ENCODE measurements at regions not wholly inside any gene's neighbourhood (a gene's known extent, or its start where the extent isn't known, plus 50 kb on each side); places are given as distances from the start of the nearest gene placed in this dataset.
A peak's percentile ranks its signal among the peaks of the same experiment; 100 is the strongest.

- DNase-seq (ENCODE audit: low read depth) = no peak
Measured at GRCh38 chr20:60467771-60468170, 509.5 kb downstream of the CDH26 start.

GRCh38 chr20:60469829-60470228 is 511.6 kb downstream of the CDH26 start:
- no peak for DNase-seq (ENCODE audit: low read depth)

- DNase-seq (ENCODE audit: low read depth) = no peak
Measured at GRCh38 chr20:60470366-60470765, 512.1 kb downstream of the CDH26 start.

GRCh38 chr20:60473211-60473610 is 515.0 kb downstream of the CDH26 start:
- no peak for DNase-seq (ENCODE audit: low read depth)

GRCh38 chr20:60474385-60474910 is 516.2 kb downstream of the CDH26 start:
- DNase-seq (ENCODE audit: low read depth) = no peak

GRCh38 chr20:60476045-60476444 is 517.8 kb downstream of the CDH26 start:
- no peak for DNase-seq (ENCODE audit: low read depth)

GRCh38 chr20:60477958-60478357 is 519.7 kb downstream of the CDH26 start:
- peak; percentile 8 for DNase-seq (ENCODE audit: low read depth)

GRCh38 chr20:60478533-60478932 is 520.3 kb downstream of the CDH26 start:
- DNase-seq (ENCODE audit: low read depth) = no peak

GRCh38 chr20:60480950-60481742 is 522.9 kb downstream of the CDH26 start:
- DNase-seq (ENCODE audit: low read depth) = no peak

- DNase-seq (ENCODE audit: low read depth) = no peak
Measured at GRCh38 chr20:60481743-60482133, 523.5 kb downstream of the CDH26 start.

GRCh38 chr20:60482221-60483008 is 524.2 kb downstream of the CDH26 start:
- no peak for DNase-seq (ENCODE audit: low read depth)

- DNase-seq (ENCODE audit: low read depth) = no peak
Measured at GRCh38 chr20:60483371-60483770, 525.1 kb downstream of the CDH26 start.

- DNase-seq (ENCODE audit: low read depth) = no peak
Measured at GRCh38 chr20:60484316-60484715, 526.1 kb downstream of the CDH26 start.

- DNase-seq (ENCODE audit: low read depth) = no peak
Measured at GRCh38 chr20:60485012-60485760, 527.0 kb downstream of the CDH26 start.

- DNase-seq (ENCODE audit: low read depth) = no peak
Measured at GRCh38 chr20:60486315-60486714, 528.1 kb downstream of the CDH26 start.

GRCh38 chr20:60486937-60487336 is 528.7 kb downstream of the CDH26 start:
- no peak for DNase-seq (ENCODE audit: low read depth)

- DNase-seq (ENCODE audit: low read depth) = no peak
Measured at GRCh38 chr20:60490217-60491050, 532.2 kb downstream of the CDH26 start.

GRCh38 chr20:60491051-60491581 is 532.9 kb downstream of the CDH26 start:
- no peak for DNase-seq (ENCODE audit: low read depth)

- DNase-seq (ENCODE audit: low read depth) = no peak
Measured at GRCh38 chr20:60494476-60494875, 536.3 kb downstream of the CDH26 start.

- no peak for DNase-seq (ENCODE audit: low read depth)
Measured at GRCh38 chr20:60497298-60498035, 539.2 kb downstream of the CDH26 start.
